HCT116 (cell line): ENCODE measurements at regions not wholly inside any gene's neighbourhood (a gene's known extent, or its start where the extent isn't known, plus 50 kb on each side); places are given as distances from the start of the nearest gene placed in this dataset.

Experiments
- ATAC-seq: fragments of 200-7000 bp; cut with Tn5 transposase; 2 replicates; pipeline ENCODE4 v1.9.1; 2020; ENCODE audit warnings: mild to moderate bottlenecking, moderate library complexity
- BruUV-seq: library from RNA; stranded (reverse); fragments of 400-500 nt; replicated peaks from 2 replicates; lab custom pipeline; 2021; lab: Mats Ljungman, UMichigan
- CTCF ChIA-PET: fragments of 300-600 bp; sonication (Branson Sonifier 250); formaldehyde crosslinking; loops from one replicate; lab custom pipeline; 2021; ENCODE audit warnings: antibody characterized with exemption; lab: Charles Lee
- POLR2A ChIA-PET: fragments of 300-600, 350-600 bp; sonication (Branson Sonifier 250); formaldehyde crosslinking; loops from one replicate; lab custom pipeline; 2021; ENCODE audit warnings: antibody characterized with exemption; lab: Charles Lee
- RAD21 ChIA-PET, 2 experiments: fragments of 300-600 bp; sonication (Branson Sonifier 250); formaldehyde crosslinking; loops; one replicate each; lab custom pipeline; 2023; ENCODE audit warnings: low total read pairs in 2 of 2; ENCODE audit not compliant: uncharacterized antibody in 2 of 2, unreplicated experiment in 2 of 2, low non-redundant PET in 1 of 2; lab: Charles Lee
- DNase-seq: peaks from one replicate; pipeline ENCODE4 v3.0.0-alpha.2; 2010; ENCODE audit warnings: low read depth, low spot score
- H2AFZ ChIP-seq: fragments of 200-600 bp; shearing (Covaris generic), sonication (generic); 2 replicates; pipeline ENCODE4 v1.6.1; 2017; ENCODE audit warnings: low read depth, mixed run types, mixed read lengths, antibody characterized with exemption, low read length; ENCODE audit not compliant: poor library complexity, severe bottlenecking
- H3K27ac ChIP-seq: 2 replicates; pipeline ENCODE4 v1.5.1; 2012; ENCODE audit warnings: low read depth, low read length
- H3K27me3 ChIP-seq: fragments of 200-600 bp; sonication (generic); 2 replicates; pipeline ENCODE4 v1.6.1; 2016; ENCODE audit warnings: mixed run types, low read length, mixed read lengths; ENCODE audit not compliant: insufficient read depth
- H3K36me3 ChIP-seq, 2 experiments: fragments of 200-500 bp in 1 of 2; fragments of 200-600 bp in 1 of 2; sonication (Bioruptor generic) in 1 of 2; sonication (generic) in 1 of 2; 2 replicates each; pipeline versions ENCODE4 v1.5.1 to v1.6.1; 2014 to 2016; ENCODE audit warnings: low read length in 2 of 2, inconsistent platforms in 1 of 2, mixed read lengths in 1 of 2, mixed run types in 1 of 2; ENCODE audit not compliant: insufficient read depth in 2 of 2, control insufficient read depth in 1 of 2
- H3K4me1 ChIP-seq, 2 experiments: fragments of 200-600 bp in 1 of 2; sonication (generic) in 1 of 2; 2 replicates each; pipeline versions ENCODE4 v1.5.1 to v1.6.1; 2012 to 2017; ENCODE audit warnings: low read length in 2 of 2, inconsistent platforms in 1 of 2, mild to moderate bottlenecking in 1 of 2, mixed read lengths in 1 of 2, mixed run types in 1 of 2, moderate library complexity in 1 of 2; ENCODE audit not compliant: insufficient read depth in 2 of 2, control insufficient read depth in 1 of 2
- H3K4me2 ChIP-seq: fragments of 200-600 bp; sonication (generic); 2 replicates; pipeline ENCODE4 v1.6.1; 2017; ENCODE audit warnings: mixed run types, low read length, mixed read lengths
- H3K4me3 ChIP-seq, 2 experiments: fragments of 200-600 bp in 1 of 2; sonication (generic) in 1 of 2; replicated peaks in 1 of 2; 2 replicates each; pipeline ENCODE4 v1.5.1; 2011 to 2016; ENCODE audit warnings: low read length in 2 of 2, control low read depth in 1 of 2, low read depth in 1 of 2, mild to moderate bottlenecking in 1 of 2, mixed read lengths in 1 of 2, mixed run types in 1 of 2
- H3K79me2 ChIP-seq: fragments of 200-600 bp; sonication (generic); 2 replicates; pipeline ENCODE4 v1.6.1; 2017; ENCODE audit warnings: mild to moderate bottlenecking, mixed run types, low read length, moderate library complexity, mixed read lengths; ENCODE audit not compliant: insufficient read depth
- H3K9ac ChIP-seq: fragments of 200-600 bp; sonication (generic); 2 replicates; pipeline ENCODE4 v1.6.1; 2016; ENCODE audit warnings: low read length, mixed read lengths
- H3K9me2 ChIP-seq: fragments of 200-600 bp; sonication (generic), shearing (Covaris generic); 2 replicates; pipeline ENCODE4 v1.6.1; 2017; ENCODE audit warnings: mixed run types, mild to moderate bottlenecking, moderate library complexity; ENCODE audit not compliant: insufficient read depth
- H3K9me3 ChIP-seq, 2 experiments: fragments of 200-500 bp in 1 of 2; fragments of 200-600 bp in 1 of 2; sonication (Bioruptor generic) in 1 of 2; sonication (generic) in 1 of 2; 2 replicates each; pipeline ENCODE4 v1.6.1; 2014 to 2017; ENCODE audit warnings: low read length in 2 of 2, mixed read lengths in 2 of 2, inconsistent platforms in 1 of 2, low read depth in 1 of 2, mild to moderate bottlenecking in 1 of 2, mixed run types in 1 of 2, moderate library complexity in 1 of 2; ENCODE audit not compliant: control insufficient read depth in 1 of 2, insufficient read depth in 1 of 2
- H4K20me1 ChIP-seq: fragments of 200-600 bp; sonication (generic), shearing (Covaris generic); 2 replicates; pipeline ENCODE4 v1.6.1; 2017; ENCODE audit warnings: mixed run types, mild to moderate bottlenecking, moderate library complexity; ENCODE audit not compliant: insufficient read depth
- CBX3 ChIP-seq: IDR thresholded peaks from 2 replicates; pipeline ENCODE4 v1.6.1; 2012; ENCODE audit warnings: low read depth
- CEBPB ChIP-seq: IDR thresholded peaks from 2 replicates; pipeline ENCODE4 v1.6.1; 2012; ENCODE audit warnings: low read depth
- CTCF ChIP-seq, 3 experiments: fragments of 200-600 bp in 1 of 3; sonication (generic) in 1 of 3; IDR thresholded peaks in 2 of 3; conservative IDR thresholded peaks in 1 of 3; 2 replicates each; pipeline ENCODE4 v1.5.1; 2012 to 2017; ENCODE audit warnings: low read depth in 2 of 3, low read length in 2 of 3, antibody characterized with exemption in 1 of 3, borderline replicate concordance in 1 of 3, control low read depth in 1 of 3, mild to moderate bottlenecking in 1 of 3, mixed read lengths in 1 of 3, mixed run types in 1 of 3, moderate library complexity in 1 of 3; ENCODE audit not compliant: insufficient read depth in 1 of 3
- EGR1 ChIP-seq: IDR thresholded peaks from 2 replicates; pipeline ENCODE4 v1.6.1; 2012; ENCODE audit warnings: low read depth
- ELF1 ChIP-seq: IDR thresholded peaks from 2 replicates; pipeline ENCODE4 v1.6.1; 2012; ENCODE audit warnings: low read depth, borderline replicate concordance
- EZH2phosphoT487 ChIP-seq: fragments of 200-600 bp; IDR thresholded peaks from 2 replicates; pipeline ENCODE4 v1.6.1; 2018; ENCODE audit warnings: antibody characterized with exemption, borderline replicate concordance
- FOSL1 ChIP-seq: IDR thresholded peaks from 2 replicates; pipeline ENCODE4 v1.6.1; 2012; ENCODE audit warnings: low read depth
- JUND ChIP-seq: IDR thresholded peaks from 2 replicates; pipeline ENCODE4 v1.6.1; 2012
- MAX ChIP-seq: IDR thresholded peaks from 2 replicates; pipeline ENCODE4 v1.6.1; 2012
- POLR2AphosphoS5 ChIP-seq: IDR thresholded peaks from 2 replicates; pipeline ENCODE4 v1.6.1; 2011; ENCODE audit warnings: mild to moderate bottlenecking, low read depth, low read length, moderate library complexity
- SIN3A ChIP-seq: IDR thresholded peaks from 2 replicates; pipeline ENCODE4 v1.6.1; 2012; ENCODE audit warnings: low read depth
- SP1 ChIP-seq: IDR thresholded peaks from 2 replicates; pipeline ENCODE4 v1.6.1; 2012; ENCODE audit warnings: low read depth
- ZFX ChIP-seq: fragments of 450-650 bp; IDR thresholded peaks from 2 replicates; pipeline ENCODE4 v1.6.1; 2017
- intact Hi-C: fragments of 100-400 bp; cut with micrococcal nuclease; formaldehyde crosslinking; loops from 2 replicates; pipeline ENCODE4 v1.10.0; 2022

GRCh38 chr3:78462021-78462420 is 1305.8 kb downstream of the ROBO1 start:
- Histone ChIP-seq H3K9me2 (no peaks in the 10 kb centered on the region), H3K27ac (no peak overlapping the region), H3K4me3 (no peak overlapping the region), H3K4me1 (no peaks in the 10 kb centered on the region), H3K79me2 (no peaks in the 10 kb centered on the region), H3K36me3 (no peaks in the 10 kb centered on the region), H4K20me1 (no peaks in the 10 kb centered on the region), H3K9me3 (peaks cover 0 to 3% of the 10 kb centered on the region in 2 experiments; a peak in 1 of 4 replicates), H3K9ac (no peak overlapping the region), H2AFZ (no peak overlapping the region), H3K4me2 (no peak overlapping the region), H3K27me3 (no peaks in the 10 kb centered on the region)
- RAD21 ChIA-PET, result no interaction called here
- CTCF ChIA-PET, result no interaction called here
- POLR2A ChIA-PET, result no interaction called here
- BruUV-seq, result no TSS peak
- ATAC-seq, result no peak
- TF ChIP-seq CBX3 (no peak), CEBPB (no peak), ZFX (no peak), MAX (no peak), FOSL1 (no peak), EZH2phosphoT487 (no peak), ELF1 (no peak), POLR2AphosphoS5 (no peak), SIN3A (no peak), JUND (no peak), CTCF (IDR thresholded peaks at IDR 0.05 in 2 of 3, conservative IDR thresholded peaks at IDR 0.05 in 1 of 3; ENCODE audit: borderline replicate concordance in 1 of 3, insufficient read depth in 1 of 3, low read depth in 2 of 3, low read length in 2 of 3) (no peak), EGR1 (no peak), SP1 (no peak)
- intact Hi-C loops, result no loop called here
- no peak for DNase-seq
